Natural killer cell (primary cell): ENCODE measurements at regions not wholly inside any gene's neighbourhood (a gene's known extent, or its start where the extent isn't known, plus 50 kb on each side); places are given as distances from the start of the nearest gene placed in this dataset.

Source experiments
- ATAC-seq, 3 donors: fragments of 150-1000 bp in 2 of 3; fragments of 200-7000 bp in 1 of 3; cut with Tn5 transposase; 1 replicate in 1 of 3; 2 replicates in 2 of 3; pipeline ENCODE4 v1.10.0; 2021; ENCODE audit warnings: mild to moderate bottlenecking in 2 of 3, moderate library complexity in 2 of 3
- DNase-seq, 2 donors: peaks; one replicate each; pipeline versions ENCODE4 v3.0.0 to v3.0.0-alpha.2; 2013 to 2021; ENCODE audit warnings: mixed read lengths in 1 of 2
- H3K27ac ChIP-seq: one replicate; pipeline ENCODE4 v1.5.1; 2013; ENCODE audit warnings: mild to moderate bottlenecking, low read length
- H3K27me3 ChIP-seq: one replicate; pipeline ENCODE4 v1.6.1; 2013; ENCODE audit warnings: low read length; ENCODE audit not compliant: control insufficient read depth, insufficient read depth
- H3K36me3 ChIP-seq: one replicate; pipeline ENCODE4 v1.6.1; 2013; ENCODE audit warnings: low read length; ENCODE audit not compliant: control insufficient read depth, insufficient read depth
- H3K4me1 ChIP-seq: one replicate; pipeline ENCODE4 v1.6.1; 2013; ENCODE audit warnings: low read length; ENCODE audit not compliant: control insufficient read depth, insufficient read depth
- H3K4me3 ChIP-seq: one replicate; pipeline ENCODE4 v1.5.1; 2013; ENCODE audit warnings: low read length
- H3K9me3 ChIP-seq: one replicate; pipeline ENCODE4 v1.6.1; 2013; ENCODE audit warnings: low read length; ENCODE audit not compliant: control insufficient read depth, insufficient read depth
- H3K27ac Mint-ChIP-seq, 2 donors: one replicate each; pipeline ENCODE4 v1.8.0; 2022; ENCODE audit warnings: mild to moderate bottlenecking in 2 of 2, mixed read lengths in 2 of 2, moderate library complexity in 1 of 2
- H3K27me3 Mint-ChIP-seq, 2 donors: one replicate each; pipeline ENCODE4 v1.8.0; 2022; ENCODE audit warnings: low read depth in 2 of 2, mixed read lengths in 2 of 2
- H3K36me3 Mint-ChIP-seq: one replicate; pipeline ENCODE4 v1.8.0; 2022; ENCODE audit warnings: mixed read lengths
- H3K4me1 Mint-ChIP-seq, 2 donors: one replicate each; pipeline ENCODE4 v1.8.0; 2022; ENCODE audit warnings: mixed read lengths in 2 of 2
- H3K4me3 Mint-ChIP-seq: one replicate; pipeline ENCODE4 v1.8.0; 2022; ENCODE audit warnings: mild to moderate bottlenecking, moderate library complexity, mixed read lengths
- H3K9me3 Mint-ChIP-seq, 2 donors: one replicate each; pipeline ENCODE4 v1.8.0; 2022; ENCODE audit warnings: mixed read lengths in 2 of 2
- WGBS: methylation state at CpG from one replicate; pipeline ENCODE4 v1.1.7; 2013; ENCODE audit warnings: missing lambda C conversion rate; ENCODE audit not compliant: insufficient coverage; 5-methylcytosine and 5-hydroxymethylcytosine counted together
- intact Hi-C: fragments of 100-400 bp; cut with micrococcal nuclease; formaldehyde crosslinking; loops from one replicate; pipeline ENCODE4 v1.14.2; 2022
- TF ChIP-seq, protein P1 (sequence below): fragments of 200-600 bp; IDR thresholded peaks from one replicate; pipeline ENCODE4 v1.8.0; 2022; ENCODE audit warnings: antibody characterized with exemption

- intact Hi-C loops: no loop called here
- H3K27me3 Mint-ChIP-seq: no peaks in the 10 kb centered on the region
- TF ChIP-seq, protein P1, sequence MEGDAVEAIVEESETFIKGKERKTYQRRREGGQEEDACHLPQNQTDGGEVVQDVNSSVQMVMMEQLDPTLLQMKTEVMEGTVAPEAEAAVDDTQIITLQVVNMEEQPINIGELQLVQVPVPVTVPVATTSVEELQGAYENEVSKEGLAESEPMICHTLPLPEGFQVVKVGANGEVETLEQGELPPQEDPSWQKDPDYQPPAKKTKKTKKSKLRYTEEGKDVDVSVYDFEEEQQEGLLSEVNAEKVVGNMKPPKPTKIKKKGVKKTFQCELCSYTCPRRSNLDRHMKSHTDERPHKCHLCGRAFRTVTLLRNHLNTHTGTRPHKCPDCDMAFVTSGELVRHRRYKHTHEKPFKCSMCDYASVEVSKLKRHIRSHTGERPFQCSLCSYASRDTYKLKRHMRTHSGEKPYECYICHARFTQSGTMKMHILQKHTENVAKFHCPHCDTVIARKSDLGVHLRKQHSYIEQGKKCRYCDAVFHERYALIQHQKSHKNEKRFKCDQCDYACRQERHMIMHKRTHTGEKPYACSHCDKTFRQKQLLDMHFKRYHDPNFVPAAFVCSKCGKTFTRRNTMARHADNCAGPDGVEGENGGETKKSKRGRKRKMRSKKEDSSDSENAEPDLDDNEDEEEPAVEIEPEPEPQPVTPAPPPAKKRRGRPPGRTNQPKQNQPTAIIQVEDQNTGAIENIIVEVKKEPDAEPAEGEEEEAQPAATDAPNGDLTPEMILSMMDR: no peak
- H3K27ac Mint-ChIP-seq: no peak overlapping the region
- no peaks in the 10 kb centered on the region for H3K4me1 ChIP-seq
- no peaks in the 10 kb centered on the region for H3K36me3 ChIP-seq
- H3K4me3 Mint-ChIP-seq: no peak overlapping the region
- H3K4me1 Mint-ChIP-seq: no peaks in the 10 kb centered on the region
- no peak for ATAC-seq
- H3K9me3 ChIP-seq: peaks cover under 1% of the 10 kb centered on the region
- H3K36me3 Mint-ChIP-seq: no peaks in the 10 kb centered on the region
- DNase-seq: no peak
- H3K9me3 Mint-ChIP-seq: peaks cover 17% of the 10 kb centered on the region in 2 donors
- no peaks in the 10 kb centered on the region for H3K27me3 ChIP-seq
- H3K4me3 ChIP-seq: no peak overlapping the region
- H3K27ac ChIP-seq: no peak overlapping the region
- 77% methylated on average over 5 of the region's 5 CpGs for WGBS
Observed at GRCh38 chr5:155408465-155408864, 394.9 kb downstream of the KIF4B start.

DNA sequence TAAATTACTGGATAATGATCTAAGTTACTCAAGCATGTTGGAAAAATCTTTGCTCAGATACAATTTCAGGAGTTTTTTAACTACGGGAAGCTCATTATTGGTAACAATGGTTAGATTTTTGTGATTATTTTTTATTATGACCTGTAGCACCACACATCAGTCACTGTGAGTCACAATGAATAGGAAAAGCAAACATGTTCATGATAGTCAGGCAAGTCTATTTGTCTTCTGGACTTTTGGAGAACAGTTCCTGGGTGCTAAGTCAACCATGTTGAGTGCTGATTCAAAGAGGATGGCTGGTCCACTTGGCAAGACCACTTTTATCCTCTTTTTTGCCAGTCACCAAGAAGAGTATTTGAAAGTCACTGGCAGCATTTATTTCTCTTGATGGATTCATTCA is 403.2 kb downstream of the KIF4B start:
- H3K4me3 ChIP-seq: no peak overlapping the region
- Mint-ChIP-seq H3K4me3 (no peak overlapping the region), H3K27me3 (no peaks in the 10 kb centered on the region), H3K27ac (no peak overlapping the region), H3K4me1 (no peaks in the 10 kb centered on the region), H3K36me3 (no peaks in the 10 kb centered on the region), H3K9me3 (peaks cover 4 to 11% of the 10 kb centered on the region in 2 donors)
- TF ChIP-seq, protein P1: no peak
- ATAC-seq (no peak), DNase-seq (no peak)
- H3K27me3 ChIP-seq: no peaks in the 10 kb centered on the region
- intact Hi-C loops: no loop called here
- no peaks in the 10 kb centered on the region for H3K9me3 ChIP-seq
- no peak overlapping the region for H3K27ac ChIP-seq
- no peaks in the 10 kb centered on the region for H3K36me3 ChIP-seq
- WGBS: no CpG with 5 or more reads among the region's 1 CpG
- H3K4me1 ChIP-seq: no peaks in the 10 kb centered on the region

DNA sequence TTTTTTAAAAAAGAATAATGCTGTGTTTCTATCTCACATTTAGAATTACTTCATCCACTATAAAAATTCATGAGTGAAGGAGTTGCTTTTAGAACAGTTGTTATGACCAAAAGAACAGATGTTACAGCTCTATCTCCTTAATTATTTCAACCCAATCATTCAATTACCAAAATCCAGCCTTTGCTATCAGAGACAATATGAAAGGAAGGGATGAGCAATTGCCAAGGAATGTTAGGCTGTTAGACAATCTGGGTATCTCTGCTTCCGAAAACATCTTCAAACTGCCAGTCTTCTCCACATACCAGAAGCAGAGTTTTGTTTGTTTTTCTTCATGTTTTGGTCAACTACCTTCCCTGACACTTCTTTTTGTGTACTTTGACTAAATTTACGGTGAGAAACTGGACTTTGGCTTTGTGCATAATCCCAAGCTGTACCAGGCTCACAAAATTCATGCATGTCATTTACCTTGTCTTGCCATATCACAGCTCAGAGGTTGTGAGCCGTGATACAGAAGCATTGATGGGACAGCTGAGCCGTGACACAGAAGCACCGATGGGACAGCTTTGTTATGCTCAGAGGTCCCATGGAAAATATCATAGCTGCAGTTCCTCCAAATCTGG is 405.5 kb downstream of the KIF4B start:
- no peaks in the 10 kb centered on the region for H3K36me3 ChIP-seq
- intact Hi-C loops: no loop called here
- H3K9me3 ChIP-seq: no peaks in the 10 kb centered on the region
- no peak for DNase-seq
- no peak overlapping the region for H3K27ac ChIP-seq
- TF ChIP-seq, protein P1: no peak
- no peaks in the 10 kb centered on the region for H3K36me3 Mint-ChIP-seq
- ATAC-seq: no peak
- no peak overlapping the region for H3K4me3 ChIP-seq
- WGBS: 77% methylated on average over 5 of the region's 5 CpGs
- H3K27me3 Mint-ChIP-seq: no peaks in the 10 kb centered on the region
- H3K4me1 ChIP-seq: no peaks in the 10 kb centered on the region
- H3K4me3 Mint-ChIP-seq: no peak overlapping the region
- H3K27ac Mint-ChIP-seq: no peak overlapping the region
- H3K9me3 Mint-ChIP-seq: peaks cover 0 to 10% of the 10 kb centered on the region in 2 donors
- H3K27me3 ChIP-seq: no peaks in the 10 kb centered on the region
- no peaks in the 10 kb centered on the region for H3K4me1 Mint-ChIP-seq

DNA sequence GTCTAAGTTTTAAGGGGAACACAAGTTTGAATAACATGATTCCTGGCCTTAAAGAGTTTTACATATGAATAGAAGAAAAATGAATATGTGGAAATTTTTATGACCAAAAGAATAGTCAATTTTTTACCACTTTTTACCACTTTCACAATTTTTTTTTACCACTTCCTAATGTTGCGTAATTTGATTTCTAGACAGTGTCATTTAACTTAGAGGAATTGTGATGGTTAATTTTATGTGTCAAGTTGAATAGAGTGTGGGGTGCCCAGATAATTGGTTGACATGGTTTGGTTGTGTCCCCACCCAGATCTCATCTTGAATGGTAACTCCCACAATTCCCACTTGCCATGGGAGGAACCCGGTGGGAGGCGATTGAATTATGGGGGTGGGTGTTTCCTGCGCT is 416.6 kb downstream of the KIF4B start:
- H3K36me3 Mint-ChIP-seq: no peaks in the 10 kb centered on the region
- TF ChIP-seq, protein P1: no peak
- no peaks in the 10 kb centered on the region for H3K36me3 ChIP-seq
- intact Hi-C loops: no loop called here
- H3K9me3 ChIP-seq: no peaks in the 10 kb centered on the region
- H3K4me3 Mint-ChIP-seq: no peak overlapping the region
- no peaks in the 10 kb centered on the region for H3K27me3 Mint-ChIP-seq
- ATAC-seq (no peak), DNase-seq (no peak)
- WGBS: no CpG with 5 or more reads among the region's 4 CpGs
- H3K4me1 Mint-ChIP-seq: no peaks in the 10 kb centered on the region
- H3K27me3 ChIP-seq: no peaks in the 10 kb centered on the region
- peaks cover 7 to 8% of the 10 kb centered on the region in 2 donors for H3K9me3 Mint-ChIP-seq
- no peak overlapping the region for H3K4me3 ChIP-seq
- no peak overlapping the region for H3K27ac ChIP-seq
- H3K27ac Mint-ChIP-seq: no peak overlapping the region
- no peaks in the 10 kb centered on the region for H3K4me1 ChIP-seq
